ENCODE measurements at regions not wholly inside any gene's neighbourhood (a gene's known extent, or its start where the extent isn't known, plus 50 kb on each side); places are given as distances from the start of the nearest gene placed in this dataset.

- DNase-seq: no peak
Observed at GRCh38 chr21:28783641-28784185, 209.0 kb downstream of the LTN1 start.

GRCh38 chr21:28781602-28782276, 210.9 kb downstream of the LTN1 start:
- peak in 1 of 2 donors; percentile 5 for DNase-seq

- DNase-seq: no peak
Observed at GRCh38 chr21:28779914-28780313, 212.8 kb downstream of the LTN1 start.

DNA sequence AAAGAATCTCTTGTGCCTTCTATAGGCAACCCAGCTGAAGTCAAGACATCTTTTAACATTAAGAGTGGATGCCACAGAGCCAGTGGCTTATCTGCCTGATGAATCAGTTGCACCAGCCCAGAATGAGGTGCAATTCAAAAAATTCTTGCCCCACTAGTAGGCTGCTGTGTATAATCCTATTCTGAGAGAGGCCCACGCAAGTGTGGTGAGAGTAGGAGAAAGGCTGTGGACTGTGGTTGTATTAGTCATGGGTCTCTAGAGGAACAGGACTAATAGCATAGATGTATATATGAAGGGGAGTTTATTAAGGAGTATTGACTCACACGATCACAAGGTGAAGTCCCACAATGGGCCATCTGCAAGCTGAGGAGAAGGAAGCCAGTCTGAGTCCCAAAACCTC, 216.4 kb downstream of the LTN1 start:
- peak; percentile 29 to 67 for DNase-seq

DNA sequence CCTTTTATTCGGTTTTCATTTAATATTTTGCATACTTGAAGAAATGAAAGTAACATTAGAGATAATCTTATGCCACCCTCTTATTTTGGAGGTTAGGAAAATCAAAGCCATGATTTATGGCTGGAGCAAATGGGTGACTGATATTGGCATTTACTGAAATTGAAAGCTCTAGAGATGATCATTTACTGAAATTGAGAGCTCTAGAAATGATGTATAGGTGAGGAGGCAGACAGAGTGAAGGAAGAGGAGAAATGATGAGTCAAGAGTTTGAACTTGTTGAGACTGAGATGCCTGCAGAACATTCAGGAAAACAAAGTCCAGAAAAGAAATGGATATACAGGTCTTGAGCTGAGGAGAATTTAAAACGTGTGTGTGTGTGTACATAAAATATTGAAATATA, 217.6 kb downstream of the LTN1 start:
- DNase-seq: no peak

GRCh38 chr21:28773036-28773435, 219.6 kb downstream of the LTN1 start:
- no peak for DNase-seq

GRCh38 chr21:28771790-28772501, 220.7 kb downstream of the LTN1 start:
- DNase-seq: no peak

- DNase-seq: peak in 1 of 2 donors; percentile 1
Observed at GRCh38 chr21:28770867-28771661, 221.6 kb downstream of the LTN1 start.

DNA sequence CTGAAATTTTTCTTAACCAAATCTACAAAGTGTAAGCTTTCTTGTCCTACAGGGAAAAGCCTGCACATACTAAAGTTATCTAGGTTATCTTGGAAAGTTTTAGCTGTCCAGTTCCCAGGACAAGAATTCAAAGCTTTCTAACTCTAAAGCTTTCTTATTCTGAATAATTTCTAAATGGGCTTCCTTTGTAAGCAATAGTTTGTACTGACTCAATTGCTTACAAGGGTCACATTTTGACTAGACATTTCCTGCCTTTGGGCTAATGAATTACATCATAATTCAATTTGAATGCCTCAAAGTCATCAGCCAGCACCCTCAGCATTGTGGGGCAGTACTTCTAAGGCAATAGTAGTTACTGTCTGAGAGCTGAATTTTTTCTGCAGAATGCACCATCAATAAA, 223.0 kb downstream of the LTN1 start:
- DNase-seq: no peak

DNA sequence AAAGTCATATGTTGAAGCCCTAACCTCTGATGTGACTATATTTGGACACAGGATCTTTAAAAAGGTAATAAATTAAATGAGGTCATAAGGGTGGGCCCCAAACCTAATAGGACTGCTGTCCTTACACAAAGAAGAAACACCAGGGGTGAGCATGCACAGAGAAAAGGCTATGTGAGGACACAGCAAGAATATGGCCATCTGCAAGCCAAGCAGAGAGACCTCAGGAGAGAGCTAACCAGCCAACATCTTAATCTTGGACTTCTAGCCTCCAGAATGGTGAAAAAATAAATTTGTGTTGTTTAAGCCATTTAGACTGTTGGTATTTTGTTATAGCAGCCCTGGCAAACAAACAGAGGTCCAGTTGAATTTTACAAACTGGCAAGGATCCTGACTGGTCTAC, 223.9 kb downstream of the LTN1 start:
- DNase-seq: no peak

GRCh38 chr21:28767523-28767922, 225.2 kb downstream of the LTN1 start:
- DNase-seq: no peak

DNA sequence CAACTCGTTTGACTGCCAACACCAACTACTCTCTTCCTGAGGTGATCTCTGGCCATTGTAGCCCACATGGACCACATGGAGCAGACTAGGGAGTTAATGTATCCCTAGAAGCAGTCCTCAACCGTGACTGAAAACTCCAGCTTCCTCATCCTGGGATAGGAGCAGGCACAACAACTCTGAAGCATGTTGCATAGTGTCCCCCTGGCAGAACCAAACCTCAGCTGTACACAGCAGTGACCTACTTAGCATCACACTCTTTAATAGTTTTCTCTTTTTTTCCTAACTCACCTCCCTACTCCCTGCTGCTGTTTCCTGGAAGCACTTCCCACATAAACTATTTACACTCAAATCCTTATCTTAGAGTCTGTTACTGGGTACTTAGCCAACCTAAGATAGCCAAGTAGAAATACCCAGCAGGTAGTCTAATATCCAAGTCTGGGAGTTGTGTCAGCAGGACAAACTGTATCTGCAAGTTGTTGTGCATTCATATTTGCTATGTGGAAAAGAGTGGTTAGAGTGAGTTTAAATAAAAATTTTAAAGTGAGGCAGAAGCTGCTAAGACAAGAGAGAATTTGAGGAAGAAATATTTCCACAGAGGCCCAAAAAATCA, 228.8 kb downstream of the LTN1 start:
- DNase-seq: no peak

GRCh38 chr21:28762357-28762735, 230.3 kb downstream of the LTN1 start:
- DNase-seq: no peak

DNA sequence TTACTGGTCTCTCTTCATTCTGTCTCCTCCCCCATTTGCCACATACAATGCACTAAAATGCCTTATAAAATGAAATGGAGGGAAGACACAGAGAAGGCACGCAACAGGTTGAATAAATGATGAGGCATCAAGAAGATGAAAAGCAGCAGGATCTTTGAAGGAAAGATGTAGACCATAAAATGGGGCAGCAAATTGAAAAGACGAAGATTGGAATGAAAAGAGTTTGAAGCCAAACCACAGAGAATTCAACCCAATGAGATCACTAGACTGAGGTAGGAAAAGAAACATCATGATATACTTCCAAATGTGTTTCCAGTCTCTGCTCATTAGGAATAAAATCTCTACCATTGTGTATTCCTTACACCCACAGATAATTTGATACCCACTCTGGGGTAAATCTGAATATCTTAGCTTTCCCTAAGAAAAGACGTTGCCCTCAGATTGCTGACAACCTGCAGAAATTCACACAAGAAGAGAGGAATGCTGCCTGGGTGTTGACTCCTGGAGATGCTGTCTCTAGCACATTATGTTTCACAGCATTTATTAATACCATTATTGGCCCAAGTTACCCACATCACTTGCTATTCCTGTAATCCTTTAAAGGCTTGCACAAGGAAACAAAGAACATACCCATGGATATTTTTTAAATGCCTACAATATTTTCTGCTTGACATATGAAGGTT, 230.9 kb downstream of the LTN1 start:
- no peak for DNase-seq

DNA sequence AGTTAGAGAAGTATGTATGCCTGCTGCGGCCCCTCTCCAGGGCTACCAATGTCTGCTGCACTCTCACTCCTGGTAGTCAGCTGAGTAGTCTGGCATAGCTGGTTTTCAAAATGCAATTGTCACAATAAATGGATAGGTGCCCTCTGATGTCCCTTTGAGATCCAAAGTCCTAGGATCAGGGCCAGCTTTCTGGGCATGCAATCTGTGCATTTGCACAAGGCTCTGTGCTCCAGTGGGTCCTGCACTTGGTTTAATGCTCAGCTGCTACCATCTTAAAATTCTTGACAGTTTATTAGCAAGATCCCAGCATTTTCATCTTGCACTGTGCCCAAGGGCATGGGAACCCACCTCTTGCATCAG, 233.8 kb downstream of the LTN1 start:
- no peak for DNase-seq

- DNase-seq: no peak
Observed at GRCh38 chr21:28758042-28758882, 234.4 kb downstream of the LTN1 start.

- no peak for DNase-seq
Observed at GRCh38 chr21:28754862-28755261, 237.8 kb downstream of the LTN1 start.

- DNase-seq: no peak
Observed at GRCh38 chr21:28754127-28754611, 238.5 kb downstream of the LTN1 start.

GRCh38 chr21:28752131-28752530, 240.5 kb downstream of the LTN1 start:
- no peak for DNase-seq

DNA sequence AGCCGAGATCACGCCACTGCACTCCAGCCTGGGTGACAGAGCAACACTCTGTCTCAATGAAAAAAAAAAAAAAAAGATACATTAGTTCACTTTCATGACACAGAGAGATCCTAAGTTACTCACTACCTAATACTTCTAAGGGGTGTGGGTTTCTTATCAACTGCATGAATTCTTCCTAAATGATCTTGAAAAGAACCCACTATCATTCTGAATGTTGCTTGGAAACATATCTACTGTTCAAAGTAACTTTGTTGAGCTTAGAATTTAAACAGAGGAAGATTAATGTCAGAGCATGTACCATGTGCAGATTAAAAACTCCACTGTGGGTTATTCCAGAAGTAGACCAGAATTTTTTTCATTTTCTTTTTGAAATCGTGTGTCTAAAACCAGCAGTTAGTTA, 241.5 kb downstream of the LTN1 start:
- no peak for DNase-seq

- no peak for DNase-seq
Observed at GRCh38 chr21:28750565-28750964, 242.1 kb downstream of the LTN1 start.

All from inflammatory macrophage (primary cell).